Lower lobe of right lung (tissue), 2 donors: ENCODE measurements at regions not wholly inside any gene's neighbourhood (a gene's known extent, or its start where the extent isn't known, plus 50 kb on each side); places are given as distances from the start of the nearest gene placed in this dataset.

Source experiments
- ATAC-seq, 2 donors: fragments of 200-7000 bp; cut with Tn5 transposase; one replicate each; pipeline ENCODE4 v1.9.1; 2020 to 2022; ENCODE audit warnings: mild to moderate bottlenecking in 2 of 2, moderate library complexity in 2 of 2
- DNase-seq: peaks from one replicate; pipeline ENCODE4 v3.0.0-alpha.2; 2020
- H3K27ac ChIP-seq: fragments of 200-600 bp; one replicate; pipeline ENCODE4 v1.8.0; 2022
- H3K27me3 ChIP-seq: fragments of 200-600 bp; one replicate; pipeline ENCODE4 v1.8.0; 2022; ENCODE audit warnings: low read depth
- H3K36me3 ChIP-seq: fragments of 200-600 bp; one replicate; pipeline ENCODE4 v1.8.0; 2022; ENCODE audit warnings: mild to moderate bottlenecking
- H3K4me1 ChIP-seq: fragments of 200-600 bp; one replicate; pipeline ENCODE4 v1.8.0; 2022
- H3K4me3 ChIP-seq: fragments of 200-600 bp; one replicate; pipeline ENCODE4 v1.8.0; 2022; ENCODE audit warnings: mild to moderate bottlenecking
- H3K9me3 ChIP-seq: fragments of 200-600 bp; one replicate; pipeline ENCODE4 v1.8.0; 2022
- intact Hi-C: fragments of 100-400 bp; cut with DNase I; formaldehyde crosslinking; loops from one replicate; pipeline ENCODE4 v1.11.0; 2022
- TF ChIP-seq, protein P1 (sequence below): fragments of 200-600 bp; IDR thresholded peaks from one replicate; pipeline ENCODE4 v1.8.0; 2022; ENCODE audit warnings: antibody characterized with exemption, mild to moderate bottlenecking
- donor health status: DM: no; HTN: yes; CAD: no; lungs with severe emphysema.

DNA sequence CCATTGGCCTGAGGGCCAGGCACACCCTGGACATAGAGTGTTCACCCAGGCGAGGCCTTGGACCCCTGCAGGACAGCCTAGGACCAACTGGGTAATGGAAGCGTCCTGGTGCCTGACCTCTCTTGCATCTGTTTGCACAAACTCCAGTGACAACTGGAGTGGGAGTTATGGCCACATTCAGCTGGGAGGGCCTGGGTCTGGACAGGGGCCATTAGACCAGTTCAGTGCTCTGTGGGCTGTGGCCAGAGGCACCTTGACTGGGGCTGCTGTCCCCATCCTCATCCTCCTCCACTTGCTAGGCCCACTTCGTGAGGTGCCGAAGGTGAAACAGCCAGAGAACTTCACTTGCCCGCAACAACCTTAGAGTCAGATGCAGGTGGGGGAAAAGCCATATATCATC, 372.7 kb upstream of the IRX1 start:
- no peak for ATAC-seq
- TF ChIP-seq, protein P1, sequence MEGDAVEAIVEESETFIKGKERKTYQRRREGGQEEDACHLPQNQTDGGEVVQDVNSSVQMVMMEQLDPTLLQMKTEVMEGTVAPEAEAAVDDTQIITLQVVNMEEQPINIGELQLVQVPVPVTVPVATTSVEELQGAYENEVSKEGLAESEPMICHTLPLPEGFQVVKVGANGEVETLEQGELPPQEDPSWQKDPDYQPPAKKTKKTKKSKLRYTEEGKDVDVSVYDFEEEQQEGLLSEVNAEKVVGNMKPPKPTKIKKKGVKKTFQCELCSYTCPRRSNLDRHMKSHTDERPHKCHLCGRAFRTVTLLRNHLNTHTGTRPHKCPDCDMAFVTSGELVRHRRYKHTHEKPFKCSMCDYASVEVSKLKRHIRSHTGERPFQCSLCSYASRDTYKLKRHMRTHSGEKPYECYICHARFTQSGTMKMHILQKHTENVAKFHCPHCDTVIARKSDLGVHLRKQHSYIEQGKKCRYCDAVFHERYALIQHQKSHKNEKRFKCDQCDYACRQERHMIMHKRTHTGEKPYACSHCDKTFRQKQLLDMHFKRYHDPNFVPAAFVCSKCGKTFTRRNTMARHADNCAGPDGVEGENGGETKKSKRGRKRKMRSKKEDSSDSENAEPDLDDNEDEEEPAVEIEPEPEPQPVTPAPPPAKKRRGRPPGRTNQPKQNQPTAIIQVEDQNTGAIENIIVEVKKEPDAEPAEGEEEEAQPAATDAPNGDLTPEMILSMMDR = no peak
- DNase-seq = no peak
- Histone ChIP-seq H3K9me3 (no peaks in the 10 kb centered on the region), H3K4me1 (no peaks in the 10 kb centered on the region), H3K27me3 (no peaks in the 10 kb centered on the region), H3K36me3 (no peaks in the 10 kb centered on the region), H3K4me3 (no peak overlapping the region), H3K27ac (no peak overlapping the region)
- intact Hi-C loops = no loop called here

DNA sequence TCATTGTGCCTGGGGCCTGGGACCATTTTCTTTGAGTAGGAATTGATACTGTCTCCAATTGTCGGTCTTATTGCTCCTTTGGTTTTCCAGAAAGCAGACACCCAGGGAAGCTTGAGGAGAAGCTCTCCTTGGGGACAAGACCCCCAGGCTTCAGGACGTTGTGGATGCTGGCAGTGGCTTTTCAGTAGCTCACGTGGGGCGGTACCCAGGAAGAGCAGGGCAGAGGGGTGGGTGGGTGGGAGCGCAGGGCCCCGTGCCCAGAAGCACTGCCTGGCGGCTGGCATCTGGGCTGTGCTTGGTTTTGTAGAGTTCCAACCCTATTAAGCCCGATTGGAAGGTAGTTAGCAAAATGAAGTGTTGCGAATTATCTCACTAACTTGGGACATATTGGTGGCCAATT, 374.2 kb upstream of the IRX1 start:
- Histone ChIP-seq H3K4me1 (no peaks in the 10 kb centered on the region), H3K27me3 (no peaks in the 10 kb centered on the region), H3K4me3 (no peak overlapping the region), H3K36me3 (no peaks in the 10 kb centered on the region), H3K27ac (no peak overlapping the region), H3K9me3 (no peaks in the 10 kb centered on the region)
- TF ChIP-seq, protein P1 = no peak
- ATAC-seq (no peak), DNase-seq (no peak)
- intact Hi-C loops = no loop called here

DNA sequence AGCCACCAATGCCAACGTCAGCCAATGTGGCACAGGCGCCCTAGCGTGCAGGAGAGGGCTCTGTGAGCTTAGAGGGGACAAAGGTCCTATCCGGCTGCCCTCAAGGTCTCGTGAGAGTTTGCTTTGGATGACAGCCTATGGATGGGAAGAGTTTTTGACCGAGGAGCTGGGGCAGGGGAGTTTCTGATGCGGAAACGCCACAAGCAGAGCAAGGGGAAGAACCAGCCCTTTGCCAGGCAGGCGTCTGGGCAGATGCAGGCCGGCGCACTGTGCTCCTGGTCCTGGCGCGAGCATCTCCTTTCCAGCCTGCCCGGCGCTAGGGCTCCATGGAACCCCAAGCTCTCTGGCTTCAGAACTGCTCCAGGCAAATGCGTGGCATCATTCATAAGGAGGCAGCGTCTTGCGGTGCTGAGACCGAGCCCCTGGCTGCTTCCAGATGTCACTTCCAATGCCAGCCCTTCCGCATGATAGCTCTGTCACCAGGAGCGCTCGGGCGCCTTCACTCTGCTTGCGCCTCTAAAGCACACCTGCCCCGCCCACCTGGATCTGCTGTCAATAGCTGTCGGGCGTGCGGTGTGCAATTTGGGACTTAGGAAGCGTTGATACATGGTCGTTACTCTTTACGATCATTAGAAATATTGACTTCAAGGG, 374.9 kb upstream of the IRX1 start:
- DNase-seq (no peak), ATAC-seq (no peak)
- intact Hi-C loops = no loop called here
- no peaks in the 10 kb centered on the region for H3K27me3 ChIP-seq
- no peak overlapping the region for H3K4me3 ChIP-seq
- TF ChIP-seq, protein P1 = no peak
- no peak overlapping the region for H3K27ac ChIP-seq
- no peaks in the 10 kb centered on the region for H3K9me3 ChIP-seq
- no peaks in the 10 kb centered on the region for H3K4me1 ChIP-seq
- no peaks in the 10 kb centered on the region for H3K36me3 ChIP-seq

DNA sequence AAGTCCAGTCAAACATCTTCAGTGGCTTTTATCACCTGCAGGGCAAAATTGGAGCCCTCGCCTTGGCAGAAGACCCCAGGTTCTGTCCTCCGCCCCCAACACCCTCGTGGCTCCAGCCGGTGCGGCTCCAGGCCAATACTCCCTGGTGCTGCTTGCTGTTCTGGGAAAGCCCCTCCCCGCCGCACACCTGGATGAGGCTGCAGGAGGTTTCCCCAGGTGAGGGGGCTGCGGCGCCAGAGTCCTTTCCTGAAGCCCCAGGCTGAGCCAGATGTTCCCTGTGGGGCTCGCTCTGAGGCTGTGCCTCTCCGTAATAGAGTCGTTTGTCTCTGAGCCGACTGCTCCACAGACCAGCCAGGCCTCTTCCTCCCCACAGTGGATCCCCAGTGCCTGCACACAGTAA, 375.4 kb upstream of the IRX1 start:
- intact Hi-C loops = no loop called here
- ATAC-seq (no peak), DNase-seq (no peak)
- Histone ChIP-seq H3K27me3 (no peaks in the 10 kb centered on the region), H3K36me3 (no peaks in the 10 kb centered on the region), H3K27ac (no peak overlapping the region), H3K4me1 (no peaks in the 10 kb centered on the region), H3K4me3 (no peak overlapping the region), H3K9me3 (no peaks in the 10 kb centered on the region)
- TF ChIP-seq, protein P1 = no peak

DNA sequence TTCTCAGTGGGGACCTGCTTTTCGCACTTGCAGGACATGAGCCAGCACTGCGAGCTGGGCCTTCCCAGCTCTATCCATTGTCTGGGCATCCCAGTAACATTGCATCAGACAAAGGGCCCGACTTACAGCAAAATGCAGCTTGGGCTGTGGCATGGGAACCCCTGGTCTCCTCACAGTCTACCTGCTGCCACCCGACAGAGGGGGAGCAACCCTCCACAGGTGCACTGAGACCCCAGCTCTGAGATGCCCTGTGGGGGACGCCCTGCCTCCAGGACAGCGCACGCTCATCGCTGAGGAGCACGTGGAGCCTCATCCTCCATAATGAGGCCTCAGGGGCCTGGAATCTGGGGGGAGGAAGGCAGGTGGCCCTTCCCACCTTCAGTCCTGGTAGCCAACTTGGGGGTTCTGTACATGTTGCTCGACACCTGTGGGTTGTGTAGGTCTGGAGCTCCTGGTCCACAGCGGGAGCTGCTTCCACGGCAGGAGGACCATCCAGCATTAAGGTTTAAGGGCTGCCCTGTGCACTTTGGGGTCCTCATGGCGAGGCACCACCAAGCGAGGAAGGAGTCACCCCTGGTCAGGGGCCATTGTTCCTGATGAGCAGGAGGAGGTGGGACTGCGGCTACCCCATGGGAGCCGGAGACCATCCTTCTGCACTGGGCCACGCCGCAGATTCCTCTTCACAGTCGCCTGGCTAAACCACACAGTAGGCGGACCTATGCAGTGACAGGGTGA, 376.5 kb upstream of the IRX1 start:
- no peak overlapping the region for H3K27ac ChIP-seq
- H3K9me3 ChIP-seq = no peaks in the 10 kb centered on the region
- no peaks in the 10 kb centered on the region for H3K4me1 ChIP-seq
- TF ChIP-seq, protein P1 = no peak
- H3K27me3 ChIP-seq = no peaks in the 10 kb centered on the region
- ATAC-seq = no peak
- no peaks in the 10 kb centered on the region for H3K36me3 ChIP-seq
- no peak overlapping the region for H3K4me3 ChIP-seq
- intact Hi-C loops = no loop called here
- DNase-seq = no peak
